PC-3 (cell line): ENCODE measurements at regions not wholly inside any gene's neighbourhood (a gene's known extent, or its start where the extent isn't known, plus 50 kb on each side); places are given as distances from the start of the nearest gene placed in this dataset.

Experiments used
- ATAC-seq: fragments of 200-7000 bp; cut with Tn5 transposase; 2 replicates; pipeline ENCODE4 v1.9.1; 2020; ENCODE audit warnings: mild to moderate bottlenecking, moderate library complexity
- BruUV-seq: library from RNA; stranded (reverse); fragments of 400-500 nt; replicated peaks from 2 replicates; lab custom pipeline; 2021; lab: Mats Ljungman, UMichigan
- CTCF ChIA-PET: fragments of 300-600 bp; sonication (Branson Sonifier 250); formaldehyde crosslinking; loops from one replicate; lab custom pipeline; 2022; ENCODE audit warnings: antibody characterized with exemption; lab: Charles Lee
- POLR2A ChIA-PET: fragments of 300-600 bp; sonication (Branson Sonifier 250); formaldehyde crosslinking; loops from one replicate; lab custom pipeline; 2022; ENCODE audit warnings: antibody characterized with exemption; ENCODE audit not compliant: unreplicated experiment; lab: Charles Lee
- DNase-seq: peaks from one replicate; pipeline ENCODE4 v3.0.0-alpha.2; 2015
- H2AFZ ChIP-seq: fragments of 300-600 bp; sonication (generic); 2 replicates; pipeline ENCODE4 v1.6.0; 2016; ENCODE audit warnings: antibody characterized with exemption, low read length
- H3F3A ChIP-seq: fragments of 300-600 bp; sonication (generic); one replicate; pipeline ENCODE4 v1.6.0; 2017; ENCODE audit warnings: antibody characterized with exemption, low read length, control low read depth, mild to moderate bottlenecking; ENCODE audit not compliant: unreplicated experiment
- H3K27ac ChIP-seq: fragments of 300-600 bp; sonication (generic); 2 replicates; pipeline ENCODE4 v1.5.1; 2016; ENCODE audit warnings: mild to moderate bottlenecking, low read length
- H3K27me3 ChIP-seq: fragments of 300-600 bp; sonication (generic); 2 replicates; pipeline ENCODE4 v1.6.1; 2016; ENCODE audit warnings: low read length, mixed read lengths
- H3K36me3 ChIP-seq: fragments of 300-600 bp; sonication (generic); 2 replicates; pipeline ENCODE4 v1.6.1; 2016; ENCODE audit warnings: low read depth, mixed run types, low read length, mixed read lengths
- H3K4me1 ChIP-seq: fragments of 300-600 bp; sonication (generic); 2 replicates; pipeline ENCODE4 v1.5.1; 2016; ENCODE audit warnings: low read length; ENCODE audit not compliant: insufficient read depth
- H3K4me2 ChIP-seq: fragments of 300-600 bp; sonication (generic); 2 replicates; pipeline ENCODE4 v1.6.0; 2016; ENCODE audit warnings: low read length
- H3K4me3 ChIP-seq: fragments of 300-600 bp; sonication (generic); 2 replicates; pipeline ENCODE4 v1.5.1; 2016; ENCODE audit warnings: mild to moderate bottlenecking, low read length, mixed read lengths
- H3K79me2 ChIP-seq: fragments of 300-600 bp; sonication (generic); 2 replicates; pipeline ENCODE4 v1.6.1; 2017; ENCODE audit warnings: low read length, mixed read lengths
- H3K9ac ChIP-seq: fragments of 300-600 bp; sonication (generic); 2 replicates; pipeline ENCODE4 v1.6.0; 2016; ENCODE audit warnings: mild to moderate bottlenecking, low read length
- H3K9me2 ChIP-seq: fragments of 300-600 bp; sonication (generic); replicated peaks from 2 replicates; pipeline ENCODE4 v1.6.1; 2016; ENCODE audit warnings: mixed run types, low read length, mixed read lengths
- H3K9me3 ChIP-seq: fragments of 300-600 bp; sonication (generic); 2 replicates; pipeline ENCODE4 v1.6.1; 2016; ENCODE audit warnings: low read length, mixed read lengths
- H4K20me1 ChIP-seq: fragments of 300-600 bp; sonication (generic); 2 replicates; pipeline ENCODE4 v1.6.1; 2016; ENCODE audit warnings: low read length, mixed read lengths
- CTCF ChIP-seq: fragments of 300-600 bp; sonication (generic); conservative IDR thresholded peaks from 2 replicates; pipeline ENCODE4 v1.5.1; 2017; ENCODE audit warnings: antibody characterized with exemption, low read depth, mild to moderate bottlenecking, low read length
- EZH2 ChIP-seq: fragments of 300-600 bp; sonication (generic); IDR thresholded peaks from one replicate; pipeline ENCODE4 v1.6.1; 2017; ENCODE audit warnings: antibody characterized with exemption, mild to moderate bottlenecking, low read length; ENCODE audit not compliant: unreplicated experiment
- EZH2phosphoT487 ChIP-seq: fragments of 300-600 bp; sonication (generic); IDR thresholded peaks from 2 replicates; pipeline ENCODE4 v1.6.1; 2018; ENCODE audit warnings: mild to moderate bottlenecking, antibody characterized with exemption, low read length, borderline replicate concordance
- intact Hi-C: fragments of 100-400 bp; cut with micrococcal nuclease; formaldehyde crosslinking; loops from 2 replicates; pipeline ENCODE4 v1.9.0; 2023

GRCh38 chr16:62363501-62363900 lies 327.3 kb upstream of the CDH8 start:
- Histone ChIP-seq H3K27me3 (no peaks in the 10 kb centered on the region), H2AFZ (no peak overlapping the region), H3K9me2 (no peaks in the 10 kb centered on the region), H3K4me3 (no peak overlapping the region), H4K20me1 (no peaks in the 10 kb centered on the region), H3K9ac (no peak overlapping the region), H3K4me2 (no peak overlapping the region), H3K36me3 (no peaks in the 10 kb centered on the region), H3F3A (no peaks in the 10 kb centered on the region), H3K79me2 (no peaks in the 10 kb centered on the region), H3K4me1 (no peaks in the 10 kb centered on the region), H3K27ac (no peak overlapping the region), H3K9me3 (no peaks in the 10 kb centered on the region)
- TF ChIP-seq CTCF (no peak), EZH2 (no peak), EZH2phosphoT487 (no peak)
- DNase-seq, result no peak
- no peak for ATAC-seq
- intact Hi-C loops, result no loop called here
- POLR2A ChIA-PET, result no interaction called here
- BruUV-seq, result no TSS peak
- CTCF ChIA-PET, result no interaction called here

- Histone ChIP-seq H3K9me3 (no peaks in the 10 kb centered on the region), H3K27ac (no peak overlapping the region), H3F3A (no peaks in the 10 kb centered on the region), H3K36me3 (no peaks in the 10 kb centered on the region), H2AFZ (no peak overlapping the region), H4K20me1 (no peaks in the 10 kb centered on the region), H3K4me3 (no peak overlapping the region), H3K9ac (no peak overlapping the region), H3K9me2 (no peaks in the 10 kb centered on the region), H3K79me2 (no peaks in the 10 kb centered on the region), H3K4me1 (no peaks in the 10 kb centered on the region), H3K4me2 (no peak overlapping the region), H3K27me3 (no peaks in the 10 kb centered on the region)
- ATAC-seq (no peak), DNase-seq (no peak)
- TF ChIP-seq CTCF (no peak), EZH2 (no peak), EZH2phosphoT487 (no peak)
- intact Hi-C loops, result no loop called here
- POLR2A ChIA-PET, result no interaction called here
- CTCF ChIA-PET, result no interaction called here
- no TSS peak for BruUV-seq
Measured at GRCh38 chr16:62353355-62353754, 317.1 kb upstream of the CDH8 start.

GRCh38 chr16:62342216-62342615 lies 306.0 kb upstream of the CDH8 start:
- intact Hi-C loops, result no loop called here
- no peak overlapping the region for H3K27ac ChIP-seq
- H4K20me1 ChIP-seq, result no peaks in the 10 kb centered on the region
- ChIA-PET POLR2A (no interaction called here), CTCF (no interaction called here)
- no peaks in the 10 kb centered on the region for H3F3A ChIP-seq
- H3K9ac ChIP-seq, result no peak overlapping the region
- H3K4me2 ChIP-seq, result no peak overlapping the region
- no peak overlapping the region for H2AFZ ChIP-seq
- no peaks in the 10 kb centered on the region for H3K9me2 ChIP-seq
- no peak for TF ChIP-seq EZH2phosphoT487
- TF ChIP-seq EZH2, result no peak
- TF ChIP-seq CTCF, result no peak
- H3K27me3 ChIP-seq, result no peaks in the 10 kb centered on the region
- H3K4me1 ChIP-seq, result no peaks in the 10 kb centered on the region
- no peak overlapping the region for H3K4me3 ChIP-seq
- no TSS peak for BruUV-seq
- no peaks in the 10 kb centered on the region for H3K9me3 ChIP-seq
- DNase-seq (no peak), ATAC-seq (no peak)
- H3K36me3 ChIP-seq, result no peaks in the 10 kb centered on the region
- H3K79me2 ChIP-seq, result no peaks in the 10 kb centered on the region
